ENCODE measurements at regions not wholly inside any gene's neighbourhood (a gene's known extent, or its start where the extent isn't known, plus 50 kb on each side); places are given as distances from the start of the nearest gene placed in this dataset.

DNA sequence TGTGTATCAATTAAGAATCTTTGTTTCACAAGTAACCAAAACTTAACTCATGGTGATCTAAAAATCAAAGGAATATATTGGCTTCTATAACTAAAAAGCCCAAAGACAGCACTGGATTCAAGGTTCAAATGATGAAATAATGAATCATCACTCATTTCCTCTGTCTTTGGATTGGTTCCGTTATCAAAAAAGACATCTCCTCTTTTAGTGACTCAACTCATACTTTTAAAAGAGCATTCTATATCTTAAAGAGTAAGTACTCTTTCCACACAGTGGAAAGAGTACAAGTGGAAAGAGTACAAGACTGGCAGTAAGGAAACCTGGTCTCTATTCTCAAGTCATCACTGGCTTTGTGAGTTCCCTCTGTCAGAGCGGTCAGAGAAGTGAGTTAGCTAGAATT lies 141.4 kb upstream of the NMUR2 start:
- no peak overlapping the region for H2BK15ac ChIP-seq (ENCODE audit: low read length)
- no peaks in the 10 kb centered on the region for H3K36me3 ChIP-seq (ENCODE audit: control insufficient read depth in 2 of 4, insufficient read depth in 4 of 4, low read length in 3 of 4)
- no peak overlapping the region for H2BK12ac ChIP-seq (ENCODE audit: low read depth, low read length)
- no peak for TF ChIP-seq BRCA1 (IDR thresholded peaks at IDR 0.05; ENCODE audit: low read depth, low read length)
- TF ChIP-seq YY1 (IDR thresholded peaks at IDR 0.05; ENCODE audit: low read depth, low read length), result no peak
- no peak for TF ChIP-seq BACH1 (IDR thresholded peaks at IDR 0.05; ENCODE audit: low read length)
- no peak for TF ChIP-seq TEAD4 (IDR thresholded peaks at IDR 0.05; ENCODE audit: low read depth, low read length)
- TF ChIP-seq NRF1 (IDR thresholded peaks at IDR 0.05; ENCODE audit: low read depth, low read length), result no peak
- no peak for TF ChIP-seq HDAC6 (IDR thresholded peaks at IDR 0.05; ENCODE audit: low read depth, low read length)
- no peak for TF ChIP-seq CHD2 (IDR thresholded peaks at IDR 0.05; ENCODE audit: low read length)
- no peak for TF ChIP-seq POLR2A (IDR thresholded peaks at IDR 0.05; ENCODE audit: control extremely low read depth in 1 of 2, low read depth in 2 of 2, low read length in 2 of 2)
- TF ChIP-seq FOSL1 (IDR thresholded peaks at IDR 0.05; ENCODE audit: insufficient read depth, low read depth, low read length), result no peak
- no peak for TF ChIP-seq SRF (IDR thresholded peaks at IDR 0.05; ENCODE audit: low read depth, low read length)
- no peak for TF ChIP-seq SIRT6 (IDR thresholded peaks at IDR 0.05; ENCODE audit: low read length)
- no peak for TF ChIP-seq TBP (IDR thresholded peaks at IDR 0.05; ENCODE audit: low read depth, low read length)
- TF ChIP-seq CBX5 (IDR thresholded peaks at IDR 0.05; ENCODE audit: low read depth, low read length), result no peak
- H3K27ac ChIP-seq (ENCODE audit: low read depth, low read length), result no peak overlapping the region
- 100% methylated on average over 2 of the region's 2 CpGs; no CpG with 5 or more reads in 1 of the 2 experiments for WGBS, 2 experiments (ENCODE audit: extremely low coverage in 1 of 2, insufficient coverage in 1 of 2, insufficient read length in 1 of 2, insufficient replicate concordance in 2 of 2, low coverage in 1 of 2, low lambda C conversion rate in 2 of 2, missing lambda C conversion rate in 1 of 2)
- DNase-seq (ENCODE audit: low read depth in 1 of 2, low spot score in 2 of 2) (no peak), FAIRE-seq (no peak)
- H2AK5ac ChIP-seq (ENCODE audit: low read depth, low read length), result no peak overlapping the region
- no peak overlapping the region for H3K4me3 ChIP-seq (ENCODE audit: extremely low read depth in 1 of 4, insufficient read depth in 2 of 4, low read depth in 3 of 4, low read length in 4 of 4)
- no peak overlapping the region for H2BK120ac ChIP-seq (replicated peaks; ENCODE audit: low read depth, low read length)
- ChIA-PET POLR2A (ENCODE audit: partially characterized antibody) (no interaction called here), CTCF (ENCODE audit: partially characterized antibody) (no interaction called here)
- no peak overlapping the region for H3K9ac ChIP-seq (replicated peaks in 1 of 4; ENCODE audit: extremely low read depth in 1 of 4, low read depth in 3 of 4, low read length in 3 of 4)
- no peak overlapping the region for H3K4me2 ChIP-seq (ENCODE audit: insufficient read depth in 1 of 2, low read depth in 2 of 2, low read length in 2 of 2)
- H3K14ac ChIP-seq (ENCODE audit: insufficient read length), result no peak overlapping the region
- H3K79me1 ChIP-seq (ENCODE audit: low read depth, low read length), result no peaks in the 10 kb centered on the region
- no peak overlapping the region for H3K18ac ChIP-seq (ENCODE audit: extremely low read depth, low read length)
- H2BK5ac ChIP-seq (ENCODE audit: low read depth, low read length), result no peak overlapping the region
- H3K4ac ChIP-seq (replicated peaks; ENCODE audit: insufficient read length, low read depth, low read length), result no peak overlapping the region
- no peaks in the 10 kb centered on the region for H3K27me3 ChIP-seq (replicated peaks in 1 of 4; ENCODE audit: control insufficient read depth in 3 of 4, extremely low read depth in 1 of 4, insufficient read depth in 3 of 4, low read length in 3 of 4)
- H3K4me1 ChIP-seq (replicated peaks in 1 of 4; ENCODE audit: control insufficient read depth in 3 of 4, insufficient read depth in 4 of 4, low read length in 3 of 4), result no peaks in the 10 kb centered on the region
- no peaks in the 10 kb centered on the region for H4K20me1 ChIP-seq (replicated peaks in 1 of 2; ENCODE audit: control insufficient read depth in 1 of 2, insufficient read depth in 2 of 2, low read length in 2 of 2)
- H4K5ac ChIP-seq (ENCODE audit: insufficient read length, low read depth, low read length), result no peak overlapping the region
- no peak overlapping the region for H2AFZ ChIP-seq (ENCODE audit: low read length)
- no peak overlapping the region for H2BK20ac ChIP-seq (ENCODE audit: low read length)
- no peaks in the 10 kb centered on the region for H3K23me2 ChIP-seq (ENCODE audit: low read depth, low read length)
- no peak overlapping the region for H4K8ac ChIP-seq (ENCODE audit: extremely low read depth, insufficient read depth, low read length)
- H3K9me3 ChIP-seq (ENCODE audit: insufficient read depth in 2 of 2, low read depth in 1 of 2, low read length in 1 of 2), result no peaks in the 10 kb centered on the region
- H3K23ac ChIP-seq (ENCODE audit: insufficient read length), result no peak overlapping the region
- H3K79me2 ChIP-seq (ENCODE audit: control insufficient read depth in 1 of 2, insufficient read depth in 2 of 2, low read length in 2 of 2), result no peaks in the 10 kb centered on the region
- H3K56ac ChIP-seq (replicated peaks; ENCODE audit: insufficient read length, low read depth, low read length), result no peak overlapping the region
- no peak overlapping the region for H4K91ac ChIP-seq (replicated peaks; ENCODE audit: insufficient read length, low read length)
